HUES48 (cell line): ENCODE measurements at regions not wholly inside any gene's neighbourhood (a gene's known extent, or its start where the extent isn't known, plus 50 kb on each side); places are given as distances from the start of the nearest gene placed in this dataset.
"Not testable (repeated sequence)": the region's sequence is repeated elsewhere in the genome, so short reads cannot be mapped to it uniquely, and the experiment has no call there.

Source experiments
- H3K27ac ChIP-seq: one replicate; pipeline ENCODE4 v1.7.0; 2013; ENCODE audit warnings: low read depth, low read length, inconsistent platforms
- H3K27me3 ChIP-seq: 2 replicates; pipeline ENCODE4 v1.6.1; 2013; ENCODE audit warnings: mild to moderate bottlenecking, low read length; ENCODE audit not compliant: control insufficient read depth, insufficient read depth
- H3K36me3 ChIP-seq: 2 replicates; pipeline ENCODE4 v1.6.1; 2013; ENCODE audit warnings: low read length; ENCODE audit not compliant: control insufficient read depth, insufficient read depth
- H3K4me1 ChIP-seq: 2 replicates; pipeline ENCODE4 v1.6.1; 2013; ENCODE audit warnings: mild to moderate bottlenecking, low read length; ENCODE audit not compliant: control insufficient read depth, insufficient read depth
- H3K4me3 ChIP-seq: 2 replicates; pipeline ENCODE4 v1.5.1; 2013; ENCODE audit warnings: mild to moderate bottlenecking, low read depth, low read length
- H3K9ac ChIP-seq: 2 replicates; pipeline ENCODE4 v1.6.1; 2013; ENCODE audit warnings: mild to moderate bottlenecking, low read depth, low read length, moderate library complexity
- H3K9me3 ChIP-seq: 2 replicates; pipeline ENCODE4 v1.6.1; 2013; ENCODE audit warnings: low read length; ENCODE audit not compliant: control insufficient read depth, insufficient read depth

DNA sequence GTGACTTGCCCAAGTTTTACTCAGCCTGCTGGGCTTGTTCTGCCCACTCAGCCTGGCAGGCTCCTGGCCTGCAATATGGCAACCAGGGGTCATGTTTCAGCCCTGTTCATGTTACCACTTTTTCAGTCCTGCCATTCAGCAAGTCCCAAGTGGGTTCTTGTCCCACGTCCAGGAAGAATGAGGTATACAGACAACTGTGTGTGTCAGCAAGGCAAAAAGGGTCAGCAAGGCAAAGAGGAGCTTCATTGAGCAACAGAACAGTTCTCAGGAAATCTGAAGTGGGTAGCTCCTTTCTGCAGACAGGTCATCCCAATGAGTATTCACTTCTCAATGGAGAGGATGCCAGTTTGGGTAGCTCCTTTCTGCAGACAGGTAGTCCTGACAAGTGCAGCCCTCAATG lies 1233.3 kb upstream of the B3GALT2 start:
- Histone ChIP-seq H3K9me3 (peaks cover 18% of the 10 kb centered on the region), H3K27ac (no peak overlapping the region), H3K27me3 (no peaks in the 10 kb centered on the region), H3K4me3 (no peak overlapping the region), H3K36me3 (no peaks in the 10 kb centered on the region), H3K9ac (no peak overlapping the region), H3K4me1 (no peaks in the 10 kb centered on the region)

DNA sequence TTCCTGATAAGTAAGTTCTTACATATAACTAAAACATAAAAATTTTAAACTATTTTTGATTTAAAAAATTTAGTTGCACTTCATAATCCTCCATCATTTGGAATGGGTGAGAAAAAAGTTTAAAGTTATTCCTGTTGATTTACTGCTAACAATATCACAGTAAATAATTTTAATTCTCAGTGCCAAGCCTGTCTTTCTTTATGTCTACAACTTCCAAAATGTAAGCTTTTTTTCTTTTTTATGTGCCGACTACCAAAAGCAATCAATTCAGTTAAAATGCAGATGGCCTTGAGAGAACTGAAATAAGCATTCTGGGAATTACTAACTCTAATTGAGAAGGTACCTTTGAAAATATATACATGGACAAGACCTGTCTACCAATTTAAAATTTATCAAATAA lies 1224.3 kb upstream of the B3GALT2 start:
- Histone ChIP-seq H3K9ac (no peak overlapping the region), H3K4me3 (no peak overlapping the region), H3K36me3 (no peaks in the 10 kb centered on the region), H3K27ac (no peak overlapping the region), H3K9me3 (no peaks in the 10 kb centered on the region; the same call in 1 of the 2 replicates), H3K4me1 (no peaks in the 10 kb centered on the region), H3K27me3 (no peaks in the 10 kb centered on the region)

DNA sequence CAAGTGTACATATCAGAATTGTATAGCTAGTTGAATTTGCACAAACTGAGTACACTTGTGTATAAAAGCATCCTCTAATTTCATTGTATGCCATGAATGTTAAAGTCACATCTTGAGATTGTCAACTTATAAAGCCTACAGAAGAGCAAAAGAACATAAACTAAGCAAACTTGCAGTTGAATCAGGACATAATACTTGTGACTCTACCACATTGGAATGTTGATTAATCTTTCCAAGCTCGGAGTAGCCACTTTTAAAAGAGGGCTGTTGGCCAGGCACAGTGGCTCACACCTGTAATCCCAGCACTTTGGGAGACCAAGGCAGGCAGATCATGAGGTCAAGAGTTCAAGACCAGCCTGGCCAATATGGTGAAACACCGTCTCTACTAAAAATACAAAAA lies 1220.8 kb upstream of the B3GALT2 start:
- H3K4me3 ChIP-seq, H3K9ac ChIP-seq, H3K4me1 ChIP-seq, H3K36me3 ChIP-seq, H3K9me3 ChIP-seq, H3K27me3 ChIP-seq, H3K27ac ChIP-seq: not testable (repeated sequence)

DNA sequence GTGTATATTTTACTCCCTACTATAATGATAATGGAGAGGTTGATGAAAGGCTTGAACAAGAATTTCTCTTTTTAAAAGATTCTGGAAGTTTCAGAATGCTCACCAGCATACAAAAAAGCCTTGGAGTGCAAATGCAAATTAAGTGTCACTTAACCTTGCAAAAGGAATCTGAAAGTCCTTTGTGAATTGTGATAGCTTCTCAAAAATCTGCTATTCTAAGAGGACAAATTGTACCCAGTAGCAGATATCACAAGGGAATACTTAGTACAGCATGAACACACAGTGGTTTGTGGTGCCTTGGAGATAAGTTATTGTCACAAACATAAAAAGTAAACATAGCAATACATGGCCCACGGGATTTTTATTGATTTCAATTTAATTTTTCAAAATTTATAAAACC lies 1208.3 kb upstream of the B3GALT2 start:
- Histone ChIP-seq H3K9ac (no peak overlapping the region), H3K9me3 (no peaks in the 10 kb centered on the region), H3K27ac (no peak overlapping the region), H3K36me3 (no peaks in the 10 kb centered on the region), H3K4me1 (no peaks in the 10 kb centered on the region), H3K4me3 (no peak overlapping the region), H3K27me3 (no peaks in the 10 kb centered on the region)

DNA sequence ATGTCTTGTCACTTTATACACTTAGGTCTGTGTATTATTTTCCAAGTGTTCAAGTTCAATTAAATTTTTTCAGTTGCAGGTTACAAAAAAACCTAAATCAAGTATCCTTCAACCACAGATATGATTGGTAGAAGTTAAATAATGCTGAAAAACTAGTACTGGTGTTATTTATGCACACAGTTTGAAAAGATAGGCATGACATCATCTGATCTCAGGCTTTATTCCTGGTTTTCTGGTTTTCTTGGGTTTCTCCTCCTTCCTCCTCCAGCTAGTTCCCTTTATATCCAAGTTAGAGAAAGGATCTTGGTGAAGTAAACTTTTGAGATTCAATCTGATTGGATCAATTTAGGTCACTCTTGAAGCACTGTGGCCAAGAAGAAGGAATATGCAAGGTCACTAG lies 1201.1 kb upstream of the B3GALT2 start:
- Histone ChIP-seq H3K4me3 (no peak overlapping the region), H3K36me3 (no peaks in the 10 kb centered on the region), H3K27me3 (no peaks in the 10 kb centered on the region), H3K27ac (no peak overlapping the region), H3K9me3 (no peaks in the 10 kb centered on the region), H3K9ac (no peak overlapping the region), H3K4me1 (no peaks in the 10 kb centered on the region)

DNA sequence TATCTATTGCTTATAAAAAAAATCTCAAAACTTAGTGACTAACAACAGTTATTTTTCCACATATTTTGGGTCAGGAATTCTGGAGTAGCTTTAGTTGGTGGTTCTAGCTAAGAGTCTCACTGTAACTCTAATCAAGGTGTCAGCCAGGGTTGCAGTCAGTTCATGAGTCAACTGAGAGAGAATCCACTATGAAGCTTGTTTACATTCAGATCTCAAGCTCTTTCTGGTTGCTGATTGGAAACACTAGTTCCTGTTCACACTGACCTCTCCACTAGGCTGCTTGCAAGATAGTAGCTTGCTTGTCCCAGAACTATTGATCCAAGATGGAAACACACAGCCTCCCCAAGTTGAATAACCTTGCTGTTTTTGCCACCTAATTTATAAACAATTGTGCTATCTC lies 1192.1 kb upstream of the B3GALT2 start:
- Histone ChIP-seq H3K4me3 (no peak overlapping the region), H3K36me3 (no peaks in the 10 kb centered on the region), H3K4me1 (no peaks in the 10 kb centered on the region), H3K27ac (no peak overlapping the region), H3K27me3 (no peaks in the 10 kb centered on the region), H3K9me3 (no peaks in the 10 kb centered on the region), H3K9ac (no peak overlapping the region)

DNA sequence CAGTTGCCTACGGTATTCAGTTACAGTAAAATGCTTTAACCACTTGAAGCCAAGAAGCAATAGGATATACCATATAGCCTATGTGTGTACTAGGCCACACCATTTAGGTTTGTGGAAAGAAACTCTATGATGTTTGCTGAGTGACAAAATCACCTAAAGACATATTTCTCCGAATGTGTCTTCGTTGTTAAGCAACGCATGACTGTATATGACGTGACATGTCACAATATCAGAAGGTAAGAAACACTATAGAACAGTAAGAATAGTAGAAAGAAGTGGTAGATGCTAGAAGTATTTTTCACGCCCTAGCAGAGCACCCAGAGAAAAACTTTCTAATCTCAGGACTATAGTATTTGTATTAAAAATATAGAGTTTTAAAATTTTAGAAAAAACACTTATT lies 1188.2 kb upstream of the B3GALT2 start:
- Histone ChIP-seq H3K36me3 (no peaks in the 10 kb centered on the region), H3K27me3 (no peaks in the 10 kb centered on the region), H3K4me1 (no peaks in the 10 kb centered on the region), H3K9ac (no peak overlapping the region), H3K9me3 (no peaks in the 10 kb centered on the region), H3K4me3 (no peak overlapping the region), H3K27ac (no peak overlapping the region)

DNA sequence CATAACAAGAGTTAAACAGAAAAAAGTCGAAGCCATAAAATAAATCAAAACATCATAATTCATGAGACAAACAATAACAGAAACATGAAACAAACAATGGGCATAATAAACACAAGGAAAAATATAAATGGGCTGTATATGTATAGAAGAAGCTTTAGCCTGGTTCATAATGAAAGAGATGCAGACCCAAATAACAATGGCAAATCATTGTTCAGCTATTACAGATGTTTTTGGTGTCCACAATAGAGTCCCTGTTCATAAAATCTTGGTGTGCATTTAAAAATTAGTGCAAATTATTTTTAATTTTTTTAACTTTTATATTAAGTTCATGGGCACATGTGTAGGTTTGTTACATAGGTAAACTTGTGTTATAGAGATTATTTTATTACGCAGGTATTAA lies 1185.9 kb upstream of the B3GALT2 start:
- Histone ChIP-seq H3K4me1 (no peaks in the 10 kb centered on the region), H3K4me3 (no peak overlapping the region), H3K27me3 (no peaks in the 10 kb centered on the region), H3K36me3 (no peaks in the 10 kb centered on the region), H3K27ac (no peak overlapping the region), H3K9me3 (no peaks in the 10 kb centered on the region), H3K9ac (no peak overlapping the region)

DNA sequence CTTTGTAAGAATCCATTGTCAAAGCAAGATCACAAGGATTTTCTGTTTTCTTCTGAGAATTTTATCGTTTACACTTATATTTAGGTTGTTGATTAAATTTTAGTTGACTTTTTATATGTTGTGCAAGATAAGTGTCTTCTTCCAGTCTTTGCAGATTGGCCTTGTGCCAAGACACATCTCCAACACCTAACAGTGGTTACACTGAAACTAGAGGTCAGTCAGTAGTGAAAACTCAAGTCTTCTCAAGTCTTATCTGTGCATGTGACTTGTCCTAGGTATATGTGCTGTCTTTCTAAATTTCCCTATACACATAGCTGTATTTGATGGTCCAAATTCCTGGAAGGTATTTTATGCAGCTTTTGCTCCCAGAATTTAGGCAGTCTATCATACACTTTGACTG lies 1183.2 kb upstream of the B3GALT2 start:
- H3K27me3 ChIP-seq = no peaks in the 10 kb centered on the region
- no peak overlapping the region for H3K9ac ChIP-seq

DNA sequence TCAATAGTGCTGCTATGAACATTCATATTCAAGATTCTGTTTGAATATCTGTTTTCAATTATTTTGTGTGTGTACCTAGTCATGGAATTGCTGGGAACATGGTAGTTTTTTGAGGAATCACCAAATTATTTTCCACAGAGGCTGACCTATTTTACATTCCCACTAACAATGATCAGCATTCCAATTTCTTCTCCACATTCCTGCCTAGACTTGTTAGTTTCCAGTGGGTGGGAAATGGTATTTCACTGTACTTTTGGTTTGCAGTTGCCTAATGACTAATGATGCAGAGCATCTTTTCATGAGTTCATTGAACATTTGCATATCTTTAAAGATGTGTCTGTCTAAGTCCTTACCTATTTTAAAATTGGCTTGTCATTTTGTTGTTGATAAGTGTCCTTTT lies 1182.6 kb upstream of the B3GALT2 start:
- Histone ChIP-seq H3K9me3 (no peaks in the 10 kb centered on the region), H3K27me3 (no peaks in the 10 kb centered on the region), H3K4me1 (no peaks in the 10 kb centered on the region), H3K27ac (no peak overlapping the region), H3K36me3 (no peaks in the 10 kb centered on the region), H3K4me3 (no peak overlapping the region), H3K9ac (no peak overlapping the region)

More for the DNA sequence above, 1183.2 kb upstream of the B3GALT2 start:
- Histone ChIP-seq H3K27ac (no peak overlapping the region), H3K4me1 (no peaks in the 10 kb centered on the region), H3K4me3 (no peak overlapping the region), H3K9me3 (no peaks in the 10 kb centered on the region), H3K36me3 (no peaks in the 10 kb centered on the region)

DNA sequence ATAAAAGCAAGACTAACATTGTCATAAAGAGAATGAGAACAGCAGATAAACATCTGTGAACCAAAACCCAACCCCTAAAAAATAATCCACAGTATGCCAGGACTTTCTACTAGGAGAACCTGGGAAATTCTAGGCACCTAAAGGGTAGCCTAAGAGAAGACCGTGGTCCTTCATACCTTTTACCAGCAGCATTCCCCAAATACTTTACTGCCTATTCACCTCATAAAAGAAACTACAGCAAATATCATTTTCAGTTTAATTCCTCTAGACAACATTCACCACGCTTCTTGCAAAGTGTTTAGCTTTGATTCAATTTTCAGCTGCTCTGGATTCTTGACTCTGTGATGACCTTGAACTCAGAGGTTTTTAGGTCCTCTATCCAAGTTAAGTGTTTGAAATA lies 1180.7 kb upstream of the B3GALT2 start:
- Histone ChIP-seq H3K4me3 (no peak overlapping the region), H3K9ac (no peak overlapping the region), H3K27ac (no peak overlapping the region), H3K36me3 (no peaks in the 10 kb centered on the region), H3K4me1 (no peaks in the 10 kb centered on the region), H3K9me3 (no peaks in the 10 kb centered on the region), H3K27me3 (no peaks in the 10 kb centered on the region)

DNA sequence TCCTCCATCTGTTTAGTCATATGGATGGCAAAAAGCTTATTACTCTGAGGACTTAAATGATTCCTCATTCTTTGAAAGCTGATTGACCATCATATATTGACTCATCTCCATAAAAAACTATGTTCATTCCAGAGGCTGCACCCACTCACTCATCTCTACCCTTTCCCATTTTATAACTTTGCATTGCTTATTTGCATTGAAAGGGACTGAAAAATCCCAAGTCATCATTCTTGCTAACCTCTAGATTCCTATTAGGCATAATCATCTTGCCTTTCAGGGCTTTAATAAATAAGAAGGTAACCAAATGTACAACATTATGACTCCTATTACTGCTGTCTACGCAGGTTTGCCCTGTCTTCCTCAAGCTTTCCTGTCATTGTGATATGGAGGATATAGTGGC lies 1180.3 kb upstream of the B3GALT2 start:
- Histone ChIP-seq H3K4me3 (no peak overlapping the region), H3K4me1 (no peaks in the 10 kb centered on the region), H3K36me3 (no peaks in the 10 kb centered on the region), H3K27me3 (no peaks in the 10 kb centered on the region), H3K9ac (no peak overlapping the region), H3K9me3 (no peaks in the 10 kb centered on the region), H3K27ac (no peak overlapping the region)
